Endodermal cell (in vitro differentiated cells): ENCODE measurements at regions not wholly inside any gene's neighbourhood (a gene's known extent, or its start where the extent isn't known, plus 50 kb on each side); places are given as distances from the start of the nearest gene placed in this dataset.
"Not testable (repeated sequence)": the region's sequence is repeated elsewhere in the genome, so short reads cannot be mapped to it uniquely, and the experiment has no call there.

Experiments used
- DNase-seq: peaks from one replicate; pipeline ENCODE4 v3.0.0-alpha.2; 2017
- H3K27ac ChIP-seq: 2 replicates; pipeline ENCODE4 v1.5.1; 2013; ENCODE audit warnings: mild to moderate bottlenecking, low read depth, low read length, moderate library complexity
- H3K27me3 ChIP-seq: 2 replicates; pipeline ENCODE4 v1.6.1; 2013; ENCODE audit warnings: mild to moderate bottlenecking, low read length, moderate library complexity; ENCODE audit not compliant: insufficient read depth, control insufficient read depth, poor library complexity, severe bottlenecking
- H3K36me3 ChIP-seq: 2 replicates; pipeline ENCODE4 v1.7.0; 2013; ENCODE audit warnings: mild to moderate bottlenecking, low read length, moderate library complexity; ENCODE audit not compliant: control insufficient read depth, insufficient read depth
- H3K4me1 ChIP-seq: one replicate; pipeline ENCODE4 v1.7.0; 2013; ENCODE audit warnings: low read length; ENCODE audit not compliant: control insufficient read depth, insufficient read depth
- H3K4me3 ChIP-seq: 2 replicates; pipeline ENCODE4 v1.5.1; 2013; ENCODE audit warnings: mild to moderate bottlenecking, low read length, moderate library complexity
- H3K9ac ChIP-seq: 2 replicates; pipeline ENCODE4 v1.6.1; 2013; ENCODE audit warnings: mild to moderate bottlenecking, low read length, moderate library complexity; ENCODE audit not compliant: poor library complexity, severe bottlenecking; ENCODE audit errors: extremely low read depth
- H3K9me3 ChIP-seq: 2 replicates; pipeline ENCODE4 v1.6.1; 2013; ENCODE audit warnings: mild to moderate bottlenecking, low read length, moderate library complexity; ENCODE audit not compliant: control insufficient read depth
- H3K27ac Mint-ChIP-seq: 2 replicates; pipeline ENCODE4 v1.8.0; 2020; ENCODE audit warnings: mixed read lengths
- H3K27me3 Mint-ChIP-seq: 2 replicates; pipeline ENCODE4 v1.8.0; 2021; ENCODE audit warnings: mild to moderate bottlenecking, mixed read lengths; ENCODE audit not compliant: insufficient read depth
- H3K36me3 Mint-ChIP-seq: 2 replicates; pipeline ENCODE4 v1.8.0; 2020; ENCODE audit warnings: low read depth, mixed read lengths
- H3K4me1 Mint-ChIP-seq: 2 replicates; pipeline ENCODE4 v1.8.0; 2020; ENCODE audit warnings: mixed read lengths
- H3K4me3 Mint-ChIP-seq: 2 replicates; pipeline ENCODE4 v1.8.0; 2020; ENCODE audit warnings: mild to moderate bottlenecking, moderate library complexity, mixed read lengths
- H3K9me3 Mint-ChIP-seq: 2 replicates; pipeline ENCODE4 v1.8.0; 2020; ENCODE audit warnings: mild to moderate bottlenecking, mixed read lengths
- WGBS, 2 experiments: methylation state at CpG; one replicate each; pipeline versions ENCODE4 v1.1.5 to v1.1.7; 2013; ENCODE audit warnings: missing lambda C conversion rate in 2 of 2, mixed read lengths in 1 of 2; ENCODE audit not compliant: insufficient coverage in 1 of 2, insufficient read length in 1 of 2; 5-methylcytosine and 5-hydroxymethylcytosine counted together
- TF ChIP-seq, protein P1 (sequence below): fragments of 200-600 bp; sonication (generic); conservative IDR thresholded peaks from 2 replicates; pipeline ENCODE4 v1.5.0; 2021; ENCODE audit warnings: antibody characterized with exemption, mild to moderate bottlenecking

DNA sequence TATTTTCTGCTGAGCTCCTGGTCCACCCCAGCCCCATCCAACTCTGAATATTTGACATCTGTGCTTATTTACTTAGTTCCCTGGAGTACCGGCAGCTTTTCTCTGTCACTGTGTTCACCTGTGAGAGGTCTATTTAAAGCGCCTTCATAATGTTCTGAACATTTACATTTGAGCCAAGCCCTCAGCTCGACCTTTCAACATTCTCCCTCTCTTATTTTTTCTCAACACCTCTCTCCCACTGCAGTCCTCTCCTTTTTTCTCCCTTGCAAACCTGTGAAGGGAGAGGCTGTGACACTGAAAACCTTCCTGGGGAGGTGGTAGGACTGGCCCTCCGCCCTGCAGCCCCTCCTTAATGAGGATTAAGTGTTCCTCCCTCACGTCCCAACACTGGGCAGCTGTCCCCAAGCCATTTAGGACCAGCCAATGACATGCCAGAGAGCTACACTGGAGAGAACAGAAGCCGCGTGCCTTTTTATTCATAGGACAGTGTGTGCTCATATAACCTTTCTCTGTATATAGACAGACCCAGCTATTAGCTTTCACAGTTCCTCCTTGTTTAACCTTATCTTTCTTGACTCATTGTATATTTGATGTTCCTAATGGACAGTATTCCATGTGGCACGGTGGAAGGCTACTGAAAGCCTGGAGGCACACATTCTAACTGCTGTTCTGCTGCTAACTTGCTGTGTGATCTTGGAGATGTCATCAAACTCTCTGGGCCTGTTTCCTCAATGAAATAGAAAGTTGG, 134.8 kb downstream of the NUFIP1 start:
- no peak overlapping the region for H3K9ac ChIP-seq
- DNase-seq = no peak

DNA sequence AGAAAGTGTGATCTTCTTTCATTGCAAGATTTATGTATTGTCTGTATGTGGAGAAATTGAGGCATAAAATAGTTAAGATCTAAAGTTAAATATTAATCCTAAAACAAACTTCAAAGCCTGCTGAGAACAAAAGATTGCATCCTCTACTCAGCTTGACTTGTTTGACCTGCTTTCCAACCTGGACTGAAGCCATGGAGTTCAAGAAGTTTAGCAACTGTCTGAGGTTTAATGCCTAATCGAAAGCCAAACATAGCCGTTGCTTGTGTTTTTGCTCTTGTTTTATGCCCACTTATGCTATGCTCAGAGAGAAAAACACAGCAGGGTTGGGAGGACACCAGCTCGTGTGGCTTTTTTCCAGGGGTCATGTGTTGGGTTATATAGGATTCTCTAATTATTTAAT, 135.6 kb downstream of the NUFIP1 start:
- Mint-ChIP-seq H3K36me3 (no peaks in the 10 kb centered on the region), H3K27ac (no peak overlapping the region), H3K4me3 (peak overlapping the region; percentile 1), H3K27me3 (no peaks in the 10 kb centered on the region), H3K9me3 (no peaks in the 10 kb centered on the region), H3K4me1 (peaks cover 23% of the 10 kb centered on the region)
- H3K36me3 ChIP-seq = no peaks in the 10 kb centered on the region
- no peaks in the 10 kb centered on the region for H3K27me3 ChIP-seq
- no peak for DNase-seq
- TF ChIP-seq, protein P1, sequence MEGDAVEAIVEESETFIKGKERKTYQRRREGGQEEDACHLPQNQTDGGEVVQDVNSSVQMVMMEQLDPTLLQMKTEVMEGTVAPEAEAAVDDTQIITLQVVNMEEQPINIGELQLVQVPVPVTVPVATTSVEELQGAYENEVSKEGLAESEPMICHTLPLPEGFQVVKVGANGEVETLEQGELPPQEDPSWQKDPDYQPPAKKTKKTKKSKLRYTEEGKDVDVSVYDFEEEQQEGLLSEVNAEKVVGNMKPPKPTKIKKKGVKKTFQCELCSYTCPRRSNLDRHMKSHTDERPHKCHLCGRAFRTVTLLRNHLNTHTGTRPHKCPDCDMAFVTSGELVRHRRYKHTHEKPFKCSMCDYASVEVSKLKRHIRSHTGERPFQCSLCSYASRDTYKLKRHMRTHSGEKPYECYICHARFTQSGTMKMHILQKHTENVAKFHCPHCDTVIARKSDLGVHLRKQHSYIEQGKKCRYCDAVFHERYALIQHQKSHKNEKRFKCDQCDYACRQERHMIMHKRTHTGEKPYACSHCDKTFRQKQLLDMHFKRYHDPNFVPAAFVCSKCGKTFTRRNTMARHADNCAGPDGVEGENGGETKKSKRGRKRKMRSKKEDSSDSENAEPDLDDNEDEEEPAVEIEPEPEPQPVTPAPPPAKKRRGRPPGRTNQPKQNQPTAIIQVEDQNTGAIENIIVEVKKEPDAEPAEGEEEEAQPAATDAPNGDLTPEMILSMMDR = no peak
- 91 to 100% methylated on average over 2 to 3 of the region's 3 CpGs for WGBS, 2 experiments
- H3K9me3 ChIP-seq = no peaks in the 10 kb centered on the region
- no peak overlapping the region for H3K9ac ChIP-seq
- no peak overlapping the region for H3K27ac ChIP-seq
- H3K4me3 ChIP-seq = peak overlapping the region; percentile 47
- peaks cover 13% of the 10 kb centered on the region for H3K4me1 ChIP-seq

More for the DNA sequence above, 134.8 kb downstream of the NUFIP1 start:
- H3K27ac Mint-ChIP-seq = no peak overlapping the region
- no peaks in the 10 kb centered on the region for H3K36me3 Mint-ChIP-seq
- H3K27me3 Mint-ChIP-seq = no peaks in the 10 kb centered on the region
- Histone ChIP-seq H3K36me3 (no peaks in the 10 kb centered on the region), H3K27ac (no peak overlapping the region), H3K9me3 (no peaks in the 10 kb centered on the region), H3K4me1 (peaks cover 13% of the 10 kb centered on the region), H3K27me3 (no peaks in the 10 kb centered on the region), H3K4me3 (no peak overlapping the region)
- no peaks in the 10 kb centered on the region for H3K9me3 Mint-ChIP-seq
- peak overlapping the region; percentile 1 for H3K4me3 Mint-ChIP-seq
- TF ChIP-seq, protein P1 = no peak
- peaks cover 23% of the 10 kb centered on the region for H3K4me1 Mint-ChIP-seq
- 77 to 86% methylated on average over 5 to 8 of the region's 8 CpGs for WGBS, 2 experiments

DNA sequence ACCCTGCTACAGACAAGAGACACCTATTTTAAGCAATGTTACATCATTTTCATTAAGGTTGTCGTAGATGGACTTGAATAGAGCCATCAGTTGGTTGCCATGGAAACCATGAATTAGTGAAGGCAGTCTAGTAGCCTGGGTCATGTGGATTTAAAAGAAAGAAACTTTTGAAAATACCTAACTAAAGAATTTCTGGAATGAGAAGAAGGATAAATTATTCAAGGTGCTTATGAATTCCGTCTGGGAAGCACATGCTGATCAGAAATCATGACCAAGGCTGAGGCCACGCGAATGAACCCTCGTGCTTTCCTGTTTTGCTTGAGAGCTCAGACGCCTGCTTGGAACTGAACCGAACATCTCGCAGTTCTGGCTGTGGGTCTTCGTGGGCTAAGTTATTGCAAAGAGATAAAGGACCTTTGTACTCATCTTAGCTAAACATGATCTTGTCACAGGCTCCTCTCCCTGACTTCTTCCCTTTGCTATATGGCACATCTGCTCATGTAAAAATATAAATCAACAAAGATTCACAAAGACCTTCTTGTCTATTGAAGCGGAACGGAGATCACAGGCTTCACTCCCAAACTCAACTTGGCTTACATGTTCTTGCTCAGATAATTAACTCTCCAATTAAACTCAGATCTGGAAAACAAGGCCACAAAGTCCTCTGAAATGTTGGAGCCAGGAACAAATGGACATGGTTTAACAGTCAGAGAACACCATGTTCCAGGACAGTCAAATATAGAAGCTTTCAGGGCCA, 140.2 kb downstream of the NUFIP1 start:
- DNase-seq = no peak
- Histone ChIP-seq H3K4me1 (peaks cover 7% of the 10 kb centered on the region), H3K27me3 (no peaks in the 10 kb centered on the region), H3K27ac (peak overlapping the region; percentile 48), H3K9ac (no peak overlapping the region), H3K4me3 (no peak overlapping the region), H3K36me3 (no peaks in the 10 kb centered on the region), H3K9me3 (no peaks in the 10 kb centered on the region)
- no peak overlapping the region for H3K4me3 Mint-ChIP-seq
- no peak overlapping the region for H3K27ac Mint-ChIP-seq
- H3K9me3 Mint-ChIP-seq = no peaks in the 10 kb centered on the region
- 83 to 93% methylated on average over 11 of the region's 11 CpGs for WGBS, 2 experiments
- H3K4me1 Mint-ChIP-seq = peaks cover 9% of the 10 kb centered on the region
- H3K27me3 Mint-ChIP-seq = peaks cover 1% of the 10 kb centered on the region
- TF ChIP-seq, protein P1 = no peak
- H3K36me3 Mint-ChIP-seq = no peaks in the 10 kb centered on the region

DNA sequence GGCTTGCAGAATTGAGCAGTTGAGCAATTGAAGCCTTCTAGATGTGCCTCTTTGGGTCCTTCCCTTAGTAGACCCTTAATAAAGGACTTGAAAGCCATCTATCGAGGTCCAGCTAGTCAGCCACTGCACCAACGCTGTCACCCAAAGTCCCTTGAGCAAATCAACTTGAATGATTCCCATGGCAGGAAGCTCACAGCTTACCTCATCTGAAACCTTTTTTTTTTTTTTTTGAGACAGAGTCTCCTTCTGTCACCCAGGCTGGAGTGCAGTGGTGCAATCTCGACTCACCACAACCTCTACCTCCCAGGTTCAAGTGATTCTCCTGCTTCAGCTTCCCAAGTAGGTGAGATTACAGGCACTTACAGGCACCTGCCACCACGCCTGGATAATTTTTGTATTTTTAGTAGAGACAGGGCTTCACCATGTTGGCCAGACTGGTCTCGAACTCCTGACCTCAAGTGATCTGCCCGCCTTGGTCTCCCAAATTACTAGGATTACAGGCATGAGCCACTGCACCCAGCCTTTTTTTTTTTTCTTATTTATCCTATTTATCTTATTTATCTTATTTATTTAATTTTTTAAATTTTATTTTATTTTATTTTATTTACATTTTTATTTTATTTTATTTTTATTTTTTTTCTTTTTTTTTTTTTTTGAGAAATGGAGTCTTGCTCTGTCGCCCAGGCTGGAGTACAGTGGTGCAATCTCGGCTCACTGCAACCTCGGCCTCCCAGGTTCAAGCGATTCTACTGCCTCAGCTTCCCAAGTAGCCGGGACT, 143.8 kb downstream of the NUFIP1 start:
- not testable (repeated sequence) for H3K27me3 Mint-ChIP-seq, H3K4me3 Mint-ChIP-seq, H3K4me3 ChIP-seq, DNase-seq, H3K9me3 ChIP-seq, H3K27me3 ChIP-seq, H3K27ac Mint-ChIP-seq, H3K4me1 Mint-ChIP-seq, H3K36me3 ChIP-seq, H3K4me1 ChIP-seq, H3K9me3 Mint-ChIP-seq, H3K36me3 Mint-ChIP-seq, H3K27ac ChIP-seq, H3K9ac ChIP-seq
- WGBS, 2 experiments = 78 to 85% methylated on average over 7 to 11 of the region's 11 CpGs
